ENCODE measurements at regions not wholly inside any gene's neighbourhood (a gene's known extent, or its start where the extent isn't known, plus 50 kb on each side); places are given as distances from the start of the nearest gene placed in this dataset.

- no peaks in the 10 kb centered on the region for H3K9me3 Mint-ChIP-seq
Observed at GRCh38 chr7:130929896-130930659, 196.1 kb upstream of the KLF14 start.

DNA sequence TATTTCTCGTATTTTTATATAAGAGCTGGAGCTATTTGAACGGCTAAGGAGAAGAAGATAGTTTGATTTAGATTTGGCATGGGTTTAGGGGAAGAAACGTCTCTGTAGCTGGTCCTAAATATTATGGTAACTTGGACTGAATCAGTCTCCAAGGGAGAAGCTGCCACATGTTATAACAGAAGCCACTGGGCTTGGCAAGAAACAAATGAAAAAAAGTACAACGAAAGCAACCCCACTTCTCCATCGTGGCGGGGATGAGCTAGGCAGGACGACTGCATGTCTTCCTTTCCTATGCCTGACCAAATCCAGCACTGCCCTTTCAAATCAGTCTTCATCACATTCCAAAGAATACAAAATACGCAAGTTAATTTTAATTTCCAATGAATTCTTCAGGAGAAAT lies 196.7 kb upstream of the KLF14 start:
- Mint-ChIP-seq H3K27me3 (no peaks in the 10 kb centered on the region), H3K4me1 (ENCODE audit: unreplicated experiment) (peaks cover 15% of the 10 kb centered on the region), H3K27ac (no peak overlapping the region), H3K9me3 (no peaks in the 10 kb centered on the region), H3K4me3 (no peak overlapping the region), H3K36me3 (no peaks in the 10 kb centered on the region)
- TF ChIP-seq, protein P1, sequence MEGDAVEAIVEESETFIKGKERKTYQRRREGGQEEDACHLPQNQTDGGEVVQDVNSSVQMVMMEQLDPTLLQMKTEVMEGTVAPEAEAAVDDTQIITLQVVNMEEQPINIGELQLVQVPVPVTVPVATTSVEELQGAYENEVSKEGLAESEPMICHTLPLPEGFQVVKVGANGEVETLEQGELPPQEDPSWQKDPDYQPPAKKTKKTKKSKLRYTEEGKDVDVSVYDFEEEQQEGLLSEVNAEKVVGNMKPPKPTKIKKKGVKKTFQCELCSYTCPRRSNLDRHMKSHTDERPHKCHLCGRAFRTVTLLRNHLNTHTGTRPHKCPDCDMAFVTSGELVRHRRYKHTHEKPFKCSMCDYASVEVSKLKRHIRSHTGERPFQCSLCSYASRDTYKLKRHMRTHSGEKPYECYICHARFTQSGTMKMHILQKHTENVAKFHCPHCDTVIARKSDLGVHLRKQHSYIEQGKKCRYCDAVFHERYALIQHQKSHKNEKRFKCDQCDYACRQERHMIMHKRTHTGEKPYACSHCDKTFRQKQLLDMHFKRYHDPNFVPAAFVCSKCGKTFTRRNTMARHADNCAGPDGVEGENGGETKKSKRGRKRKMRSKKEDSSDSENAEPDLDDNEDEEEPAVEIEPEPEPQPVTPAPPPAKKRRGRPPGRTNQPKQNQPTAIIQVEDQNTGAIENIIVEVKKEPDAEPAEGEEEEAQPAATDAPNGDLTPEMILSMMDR (conservative IDR thresholded peaks at IDR 0.05) = no peak
- DNase-seq (ENCODE audit: extremely low spot score, unreplicated experiment) = no peak

More at GRCh38 chr7:130929896-130930659, 196.1 kb upstream of the KLF14 start:
- no peak overlapping the region for H3K27ac Mint-ChIP-seq
- TF ChIP-seq, protein P1 (conservative IDR thresholded peaks at IDR 0.05) = no peak
- H3K27me3 Mint-ChIP-seq = no peaks in the 10 kb centered on the region
- no peak for DNase-seq (ENCODE audit: extremely low spot score, unreplicated experiment)
- no peak overlapping the region for H3K4me3 Mint-ChIP-seq
- H3K4me1 Mint-ChIP-seq (ENCODE audit: unreplicated experiment) = peaks cover 22% of the 10 kb centered on the region
- H3K36me3 Mint-ChIP-seq = no peaks in the 10 kb centered on the region

GRCh38 chr7:130931423-130931822 lies 197.4 kb upstream of the KLF14 start:
- DNase-seq (ENCODE audit: extremely low spot score, unreplicated experiment) = no peak
- H3K9me3 Mint-ChIP-seq = no peaks in the 10 kb centered on the region
- peaks cover 8% of the 10 kb centered on the region for H3K4me1 Mint-ChIP-seq (ENCODE audit: unreplicated experiment)
- H3K4me3 Mint-ChIP-seq = no peak overlapping the region
- H3K27ac Mint-ChIP-seq = no peak overlapping the region
- H3K27me3 Mint-ChIP-seq = no peaks in the 10 kb centered on the region
- no peaks in the 10 kb centered on the region for H3K36me3 Mint-ChIP-seq
- TF ChIP-seq, protein P1 (conservative IDR thresholded peaks at IDR 0.05) = no peak

GRCh38 chr7:130932088-130932487 lies 198.1 kb upstream of the KLF14 start:
- no peak overlapping the region for H3K27ac Mint-ChIP-seq
- no peaks in the 10 kb centered on the region for H3K27me3 Mint-ChIP-seq
- no peak overlapping the region for H3K4me3 Mint-ChIP-seq
- peaks cover 5% of the 10 kb centered on the region for H3K4me1 Mint-ChIP-seq (ENCODE audit: unreplicated experiment)
- DNase-seq (ENCODE audit: extremely low spot score, unreplicated experiment) = no peak
- no peaks in the 10 kb centered on the region for H3K36me3 Mint-ChIP-seq
- H3K9me3 Mint-ChIP-seq = no peaks in the 10 kb centered on the region
- TF ChIP-seq, protein P1 (conservative IDR thresholded peaks at IDR 0.05) = no peak

GRCh38 chr7:130932667-130933432 lies 198.8 kb upstream of the KLF14 start:
- no peaks in the 10 kb centered on the region for H3K9me3 Mint-ChIP-seq
- TF ChIP-seq, protein P1 (conservative IDR thresholded peaks at IDR 0.05) = no peak
- H3K4me3 Mint-ChIP-seq = no peak overlapping the region
- H3K27ac Mint-ChIP-seq = no peak overlapping the region
- DNase-seq (ENCODE audit: extremely low spot score, unreplicated experiment) = no peak
- H3K36me3 Mint-ChIP-seq = no peaks in the 10 kb centered on the region
- no peaks in the 10 kb centered on the region for H3K27me3 Mint-ChIP-seq
- H3K4me1 Mint-ChIP-seq (ENCODE audit: unreplicated experiment) = no peaks in the 10 kb centered on the region
